MCF 10A (cell line): ENCODE measurements at regions not wholly inside any gene's neighbourhood (a gene's known extent, or its start where the extent isn't known, plus 50 kb on each side); places are given as distances from the start of the nearest gene placed in this dataset.
"Not testable (repeated sequence)": the region's sequence is repeated elsewhere in the genome, so short reads cannot be mapped to it uniquely, and the experiment has no call there.

Source experiments
- BruUV-seq: library from RNA; stranded (reverse); fragments of 400-500 nt; replicated peaks from 2 replicates; lab custom pipeline; 2021; lab: Mats Ljungman, UMichigan
- CTCF ChIA-PET: fragments of 300-600 bp; sonication (Branson Sonifier 250); formaldehyde crosslinking; extraction: SDS; loops from one replicate; lab custom pipeline; 2021; ENCODE audit warnings: antibody characterized with exemption, inconsistent platforms; lab: Yijun Ruan, JAX
- POLR2A ChIA-PET: fragments of 300-600, 350-650 bp; sonication (Branson Sonifier 250); formaldehyde crosslinking; extraction: SDS; loops from one replicate; lab custom pipeline; 2020; ENCODE audit warnings: antibody characterized with exemption, inconsistent platforms; lab: Yijun Ruan, JAX
- DNase-seq: peaks from one replicate; pipeline ENCODE4 v3.0.0-alpha.2; 2018; ENCODE audit not compliant: unreplicated experiment
- H3K27ac Mint-ChIP-seq: one replicate; pipeline ENCODE4 v1.8.0; 2022; ENCODE audit warnings: mild to moderate bottlenecking, low read depth, mixed read lengths; ENCODE audit not compliant: unreplicated experiment
- H3K27me3 Mint-ChIP-seq: one replicate; pipeline ENCODE4 v1.8.0; 2022; ENCODE audit warnings: mixed read lengths; ENCODE audit not compliant: insufficient read depth, unreplicated experiment
- H3K36me3 Mint-ChIP-seq: one replicate; pipeline ENCODE4 v1.8.0; 2022; ENCODE audit warnings: mild to moderate bottlenecking, moderate library complexity, mixed read lengths; ENCODE audit not compliant: insufficient read depth, unreplicated experiment
- H3K4me1 Mint-ChIP-seq: one replicate; pipeline ENCODE4 v1.8.0; 2022; ENCODE audit warnings: mixed read lengths; ENCODE audit not compliant: insufficient read depth, unreplicated experiment
- H3K4me3 Mint-ChIP-seq: one replicate; pipeline ENCODE4 v1.8.0; 2022; ENCODE audit warnings: mild to moderate bottlenecking, moderate library complexity, mixed read lengths; ENCODE audit not compliant: unreplicated experiment
- H3K9me3 Mint-ChIP-seq: one replicate; pipeline ENCODE4 v1.8.0; 2022; ENCODE audit warnings: mixed read lengths; ENCODE audit not compliant: unreplicated experiment
- CTCF ChIP-seq: fragments of 200-600 bp; IDR thresholded peaks from one replicate; pipeline ENCODE4 v1.8.0; 2022; ENCODE audit warnings: antibody characterized with exemption, mild to moderate bottlenecking; ENCODE audit not compliant: unreplicated experiment
- intact Hi-C: fragments of 100-400 bp; cut with micrococcal nuclease; formaldehyde crosslinking; loops from 2 replicates; pipeline ENCODE4 v1.14.1; 2022

DNA sequence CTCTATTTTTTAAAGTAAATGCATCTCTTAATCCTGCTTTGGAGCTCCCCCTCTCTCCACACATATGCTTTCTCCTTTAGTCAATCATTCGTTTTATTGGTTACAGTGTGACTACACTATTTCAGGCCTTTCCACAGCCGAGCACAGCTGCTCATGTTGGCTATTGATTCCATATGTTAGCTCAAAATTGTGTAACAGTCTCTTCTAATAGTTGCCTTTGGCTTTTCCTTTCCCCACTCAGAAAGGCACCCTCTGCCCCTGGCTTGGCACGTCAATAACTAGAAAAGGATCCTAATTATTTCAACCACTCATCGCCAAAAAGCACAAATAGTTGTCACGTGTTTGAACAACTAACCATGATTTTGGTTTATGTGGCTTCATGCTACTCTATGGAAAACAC, 410.3 kb upstream of the SLC35B3 start:
- ChIA-PET CTCF (no interaction called here), POLR2A (no interaction called here)
- Mint-ChIP-seq H3K27me3 (no peaks in the 10 kb centered on the region), H3K36me3 (no peaks in the 10 kb centered on the region), H3K4me1 (no peaks in the 10 kb centered on the region), H3K9me3 (no peaks in the 10 kb centered on the region), H3K4me3 (no peak overlapping the region), H3K27ac (no peak overlapping the region)
- DNase-seq = no peak
- intact Hi-C loops = no loop called here
- BruUV-seq = no TSS peak
- no peak for TF ChIP-seq CTCF

- no peak for TF ChIP-seq CTCF
- peak; percentile 9 for DNase-seq
- Mint-ChIP-seq H3K27me3 (no peaks in the 10 kb centered on the region), H3K27ac (no peak overlapping the region), H3K4me3 (no peak overlapping the region), H3K4me1 (peaks cover 1% of the 10 kb centered on the region), H3K9me3 (no peaks in the 10 kb centered on the region), H3K36me3 (no peaks in the 10 kb centered on the region)
- BruUV-seq = no TSS peak
- intact Hi-C loops = no loop called here
- POLR2A ChIA-PET = interaction anchor here (0.6 kb wide), 1 partner anchor 10 kb away, joined by 3 read pairs; no protein-coding TSS in a partner anchor
- CTCF ChIA-PET = no interaction called here
Observed at GRCh38 chr6:8844968-8845367, 409.6 kb upstream of the SLC35B3 start.

DNA sequence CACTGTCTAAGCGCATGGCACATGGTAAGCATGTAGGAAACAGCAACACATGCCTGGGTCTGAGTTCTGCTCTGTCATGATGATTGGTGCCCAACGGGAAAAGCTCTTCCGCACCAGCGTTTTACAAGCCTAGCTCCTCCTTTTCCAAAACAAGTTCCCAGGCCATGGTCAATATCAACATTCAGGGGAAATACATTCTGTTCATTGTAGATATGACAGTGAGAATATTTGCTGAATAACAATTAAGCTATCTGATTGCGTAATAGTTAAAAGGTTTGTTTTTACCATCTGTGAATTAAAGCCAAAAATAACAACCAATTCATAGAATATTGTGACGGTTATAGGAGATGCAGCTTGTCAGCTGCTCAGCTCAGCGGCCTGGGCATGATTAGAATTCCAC, 404.3 kb upstream of the SLC35B3 start:
- peak overlapping the region; percentile 20 for H3K27ac Mint-ChIP-seq
- H3K36me3 Mint-ChIP-seq = no peaks in the 10 kb centered on the region
- DNase-seq = peak; percentile 18
- TF ChIP-seq CTCF = no peak
- H3K27me3 Mint-ChIP-seq = no peaks in the 10 kb centered on the region
- H3K4me3 Mint-ChIP-seq = no peak overlapping the region
- intact Hi-C loops = no loop called here
- peaks cover 8% of the 10 kb centered on the region for H3K4me1 Mint-ChIP-seq
- no peaks in the 10 kb centered on the region for H3K9me3 Mint-ChIP-seq
- POLR2A ChIA-PET = interaction anchor here (0.5 to 1.1 kb wide), 4 partner anchors 12 to 1899 kb away, joined by 3 read pairs; no protein-coding TSS in a partner anchor
- CTCF ChIA-PET = interaction anchor here (1.2 kb wide), 1 partner anchor 52 kb away, joined by 3 read pairs; no protein-coding TSS in a partner anchor
- BruUV-seq = no TSS peak

GRCh38 chr6:8837343-8837742, 402.0 kb upstream of the SLC35B3 start:
- no peak overlapping the region for H3K4me3 Mint-ChIP-seq
- no TSS peak for BruUV-seq
- no peaks in the 10 kb centered on the region for H3K36me3 Mint-ChIP-seq
- no peaks in the 10 kb centered on the region for H3K27me3 Mint-ChIP-seq
- TF ChIP-seq CTCF = no peak
- no peak overlapping the region for H3K27ac Mint-ChIP-seq
- POLR2A ChIA-PET = no interaction called here
- intact Hi-C loops = no loop called here
- peaks cover 8% of the 10 kb centered on the region for H3K4me1 Mint-ChIP-seq
- DNase-seq = no peak
- CTCF ChIA-PET = interaction anchor here (0.7 kb wide), 1 partner anchor 1238 kb away, joined by 3 read pairs; no protein-coding TSS in a partner anchor
- no peaks in the 10 kb centered on the region for H3K9me3 Mint-ChIP-seq

DNA sequence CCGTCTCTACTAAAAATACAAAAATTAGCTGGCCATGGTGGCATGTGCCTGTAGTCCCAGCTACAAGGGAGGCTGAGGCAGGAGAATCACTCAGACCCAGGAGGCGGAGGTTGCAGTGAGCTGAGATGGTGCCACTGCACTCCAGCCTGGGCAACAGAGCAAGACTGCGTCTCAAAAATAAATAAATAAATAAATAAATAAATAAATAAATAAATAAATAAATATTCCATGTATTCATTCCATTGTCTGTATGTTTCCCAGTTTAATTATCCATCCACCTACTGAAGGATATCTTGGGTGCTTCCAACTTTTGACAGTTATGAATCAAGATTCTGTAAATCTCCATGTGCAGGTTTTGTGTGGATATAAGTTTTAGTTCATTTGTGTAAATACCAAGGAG, 397.4 kb upstream of the SLC35B3 start:
- H3K4me1 Mint-ChIP-seq, BruUV-seq, H3K27me3 Mint-ChIP-seq, intact Hi-C loops, DNase-seq, H3K9me3 Mint-ChIP-seq, H3K36me3 Mint-ChIP-seq, H3K27ac Mint-ChIP-seq, H3K4me3 Mint-ChIP-seq: not testable (repeated sequence)
- ChIA-PET CTCF (interaction anchor here (0.5 kb wide), 1 partner anchor 79 kb away, joined by 3 read pairs; no protein-coding TSS in a partner anchor), POLR2A (interaction anchor here (0.7 kb wide), 2 partner anchors 26 to 75 kb away, joined by 3 read pairs; no protein-coding TSS in a partner anchor)
